ENCODE measurements at regions not wholly inside any gene's neighbourhood (a gene's known extent, or its start where the extent isn't known, plus 50 kb on each side); places are given as distances from the start of the nearest gene placed in this dataset.
A peak's percentile ranks its signal among the peaks of the same experiment; 100 is the strongest.

DNA sequence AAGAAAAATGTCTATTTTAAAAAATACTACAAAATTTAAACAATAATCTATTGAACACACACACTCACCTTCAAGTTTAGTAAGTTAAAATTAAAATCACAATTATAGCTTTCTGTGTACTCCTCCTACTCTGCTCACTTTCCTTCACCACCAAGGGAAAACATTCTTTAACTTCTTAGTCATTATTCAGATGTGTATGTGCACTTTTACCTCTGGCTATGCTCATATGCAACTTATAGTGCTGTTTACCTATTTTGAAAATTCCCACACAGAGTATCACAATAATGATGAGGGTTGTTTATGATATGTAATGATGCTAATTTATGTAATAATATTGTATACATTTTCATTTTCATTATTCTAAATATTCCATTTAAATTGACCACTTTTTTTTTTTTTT lies 661.4 kb downstream of the MRPL39 start:
- H3K4me1 ChIP-seq, result no peaks in the 10 kb centered on the region
- FAIRE-seq (no peak), DNase-seq (no peak), ATAC-seq (no peak)
- no peak overlapping the region for H3K27ac ChIP-seq
- no peaks in the 10 kb centered on the region for H3K36me3 ChIP-seq
- no peaks in the 10 kb centered on the region for H3K9me3 ChIP-seq
- TF ChIP-seq CTCF (IDR thresholded peaks at IDR 0.05), result no peak
- H3K27me3 ChIP-seq, result no peaks in the 10 kb centered on the region
- intact Hi-C loops (cut with DNase I), result no loop called here
- H3K4me3 ChIP-seq, result no peak overlapping the region

DNA sequence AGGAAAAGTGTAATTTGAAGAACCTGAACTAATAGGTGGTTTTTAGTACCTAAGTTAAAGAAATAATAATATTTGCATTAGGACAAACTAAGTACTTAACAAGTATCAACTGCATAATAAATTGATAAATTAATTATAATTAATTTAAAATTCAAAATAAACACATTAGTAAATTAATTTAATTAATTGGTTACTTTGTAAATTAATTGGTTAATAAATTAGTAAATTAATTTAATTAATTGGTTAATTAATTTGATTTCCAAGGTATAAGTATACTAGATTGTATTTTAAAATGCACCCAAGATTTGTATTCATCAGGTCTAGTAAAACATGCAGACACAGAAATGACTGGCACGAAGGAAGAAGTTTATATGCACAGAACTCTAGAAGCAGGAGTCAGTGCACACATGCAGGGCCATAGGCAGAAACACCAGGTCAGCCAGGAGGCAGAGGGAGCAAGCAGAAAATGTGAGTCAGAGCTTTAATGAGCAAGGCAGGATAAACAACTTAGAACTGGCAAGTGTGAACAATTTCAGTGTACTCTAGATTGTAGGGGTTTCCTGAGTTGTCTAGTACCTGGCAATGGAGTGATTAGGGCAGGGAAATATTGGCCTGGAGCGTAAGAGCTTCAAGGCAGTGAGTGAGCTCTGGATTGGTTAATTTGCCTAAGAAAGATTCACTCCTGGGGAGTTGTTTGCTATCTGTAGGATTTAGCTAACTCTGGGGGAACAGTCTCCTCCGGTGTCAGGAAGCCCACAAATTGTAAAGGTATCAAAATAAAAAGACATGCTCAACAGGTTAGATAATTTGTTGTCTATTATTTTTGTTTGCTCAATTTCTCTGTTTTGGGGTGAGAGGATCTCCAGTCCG lies 665.7 kb downstream of the MRPL39 start:
- FAIRE-seq (peak; percentile 83), DNase-seq (no peak), ATAC-seq (peak in 1 of 4 donors; percentile 34)
- intact Hi-C loops (cut with DNase I), result no loop called here
- TF ChIP-seq CTCF (IDR thresholded peaks at IDR 0.05), result no peak
- H3K4me1 ChIP-seq, result no peaks in the 10 kb centered on the region
- H3K4me3 ChIP-seq, result no peak overlapping the region
- H3K36me3 ChIP-seq, result no peaks in the 10 kb centered on the region
- H3K27ac ChIP-seq, result no peak overlapping the region
- no peaks in the 10 kb centered on the region for H3K9me3 ChIP-seq
- no peaks in the 10 kb centered on the region for H3K27me3 ChIP-seq
- WGBS, 2 donors, result 61 to 65% methylated on average over 4 of the region's 4 CpGs

DNA sequence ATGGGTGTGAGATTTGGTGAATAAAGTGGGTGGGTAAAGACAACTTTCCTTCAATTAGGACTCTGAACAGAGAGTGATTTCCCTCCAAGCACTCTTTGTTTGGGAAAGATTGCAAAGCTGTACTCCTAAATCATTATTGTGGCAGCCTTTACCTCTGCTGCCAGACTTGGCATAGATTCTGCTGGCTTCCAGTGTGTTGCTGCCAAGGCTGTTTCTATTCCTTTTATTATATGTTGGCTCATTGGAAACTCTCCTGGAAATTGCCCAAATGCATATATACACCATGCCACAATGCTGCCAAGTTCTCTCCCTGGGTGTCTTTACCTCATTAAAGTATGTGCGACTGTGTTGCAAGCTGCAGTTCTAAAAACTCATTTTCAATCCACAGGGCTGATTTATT lies 668.0 kb downstream of the MRPL39 start:
- H3K4me3 ChIP-seq, result no peak overlapping the region
- DNase-seq (peak in 1 of 6 donors; percentile 15), FAIRE-seq (no peak), ATAC-seq (peak in 3 of 4 donors; percentile 28 to 74 (median 44))
- 28 to 62% methylated on average over 1 of the region's 1 CpG for WGBS, 2 donors
- H3K9me3 ChIP-seq, result no peaks in the 10 kb centered on the region
- no peaks in the 10 kb centered on the region for H3K27me3 ChIP-seq
- H3K27ac ChIP-seq, result no peak overlapping the region
- intact Hi-C loops (cut with DNase I), result no loop called here
- H3K36me3 ChIP-seq, result no peaks in the 10 kb centered on the region
- H3K4me1 ChIP-seq, result no peaks in the 10 kb centered on the region
- no peak for TF ChIP-seq CTCF (IDR thresholded peaks at IDR 0.05)

DNA sequence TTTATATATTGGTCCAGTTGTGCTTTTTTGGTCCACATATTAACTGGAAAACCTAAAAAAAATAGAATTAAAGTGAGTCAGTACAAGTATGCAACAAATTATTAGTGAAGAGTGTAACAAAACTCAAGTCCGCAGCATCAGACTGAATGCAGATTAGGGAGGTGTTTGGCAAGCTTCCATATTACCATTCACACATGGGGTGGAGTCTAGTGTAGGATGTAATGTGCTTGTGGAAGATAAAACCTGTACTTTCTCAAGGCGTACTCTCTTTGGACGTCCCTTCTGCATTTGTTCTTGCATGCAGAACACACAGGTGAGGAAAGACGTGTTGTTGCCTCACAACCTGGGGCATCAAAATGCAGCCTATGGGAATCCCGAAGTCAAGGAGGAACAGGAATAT lies 668.7 kb downstream of the MRPL39 start:
- Histone ChIP-seq H3K36me3 (no peaks in the 10 kb centered on the region), H3K4me1 (no peaks in the 10 kb centered on the region), H3K9me3 (no peaks in the 10 kb centered on the region), H3K27me3 (no peaks in the 10 kb centered on the region), H3K4me3 (no peak overlapping the region), H3K27ac (no peak overlapping the region)
- FAIRE-seq (no peak), DNase-seq (no peak), ATAC-seq (no peak)
- 59 to 72% methylated on average over 5 of the region's 5 CpGs for WGBS, 2 donors
- no peak for TF ChIP-seq CTCF (IDR thresholded peaks at IDR 0.05)
- intact Hi-C loops (cut with DNase I), result no loop called here

- no peak for TF ChIP-seq CTCF (IDR thresholded peaks at IDR 0.05)
- no peak overlapping the region for H3K27ac ChIP-seq
- FAIRE-seq (no peak), ATAC-seq (no peak), DNase-seq (no peak)
- H3K9me3 ChIP-seq, result no peaks in the 10 kb centered on the region
- H3K36me3 ChIP-seq, result no peaks in the 10 kb centered on the region
- no peaks in the 10 kb centered on the region for H3K27me3 ChIP-seq
- intact Hi-C loops (cut with DNase I), result no loop called here
- 48 to 53% methylated on average over 2 of the region's 2 CpGs for WGBS, 2 donors
- H3K4me1 ChIP-seq, result no peaks in the 10 kb centered on the region
- no peak overlapping the region for H3K4me3 ChIP-seq
Measured at GRCh38 chr21:24935991-24936390, 671.3 kb downstream of the MRPL39 start.

All from pancreas (tissue), 10 donors.